ENCODE measurements at regions not wholly inside any gene's neighbourhood (a gene's known extent, or its start where the extent isn't known, plus 50 kb on each side); places are given as distances from the start of the nearest gene placed in this dataset.

- Histone ChIP-seq H3K27ac (ENCODE audit: low read depth in 1 of 2, low read length in 2 of 2) (no peak overlapping the region), H3K4me1 (ENCODE audit: control insufficient read depth in 4 of 4, insufficient read depth in 4 of 4, low read length in 3 of 4) (no peaks in the 10 kb centered on the region), H3K9me3 (ENCODE audit: control insufficient read depth in 4 of 4, low read length in 3 of 4) (no peaks in the 10 kb centered on the region), H3K4me3 (ENCODE audit: low read depth in 1 of 3, low read length in 3 of 3) (no peak overlapping the region), H3K36me3 (ENCODE audit: control insufficient read depth in 4 of 4, insufficient read depth in 3 of 4, low read depth in 1 of 4, low read length in 3 of 4) (peaks cover 0 to 6% (median under 1%) of the 10 kb centered on the region in 4 donors), H3K9ac (ENCODE audit: low read depth in 1 of 2, low read length in 2 of 2) (no peak overlapping the region), H3K27me3 (ENCODE audit: control insufficient read depth in 4 of 4, insufficient read depth in 4 of 4, low read length in 3 of 4) (no peaks in the 10 kb centered on the region)
- TF ChIP-seq HNF4A (conservative IDR thresholded peaks at IDR 0.05) = no peak
- TF ChIP-seq MAX (IDR thresholded peaks at IDR 0.05) = no peak
- no peak for TF ChIP-seq RAD21 (IDR thresholded peaks at IDR 0.05)
- TF ChIP-seq HNF4G (IDR thresholded peaks at IDR 0.05) = no peak
- no peak for TF ChIP-seq ATF3 (IDR thresholded peaks at IDR 0.05)
- 77% methylated on average over 9 of the region's 9 CpGs for WGBS
- no peak for DNase-seq (ENCODE audit: low spot score)
These were observed 506.7 kb downstream of the HAPSTR1 start for GRCh38 chr16:9597967-9598730.

GRCh38 chr16:9598731-9599083, 507.3 kb downstream of the HAPSTR1 start:
- DNase-seq (ENCODE audit: low spot score) = no peak
- Histone ChIP-seq H3K9ac (ENCODE audit: low read depth in 1 of 2, low read length in 2 of 2) (no peak overlapping the region), H3K27me3 (ENCODE audit: control insufficient read depth in 4 of 4, insufficient read depth in 4 of 4, low read length in 3 of 4) (no peaks in the 10 kb centered on the region), H3K4me3 (ENCODE audit: low read depth in 1 of 3, low read length in 3 of 3) (no peak overlapping the region), H3K36me3 (ENCODE audit: control insufficient read depth in 4 of 4, insufficient read depth in 3 of 4, low read depth in 1 of 4, low read length in 3 of 4) (peaks cover 0 to 6% (median under 1%) of the 10 kb centered on the region in 4 donors), H3K4me1 (ENCODE audit: control insufficient read depth in 4 of 4, insufficient read depth in 4 of 4, low read length in 3 of 4) (no peaks in the 10 kb centered on the region), H3K9me3 (ENCODE audit: control insufficient read depth in 4 of 4, low read length in 3 of 4) (no peaks in the 10 kb centered on the region), H3K27ac (ENCODE audit: low read depth in 1 of 2, low read length in 2 of 2) (no peak overlapping the region)
- WGBS = 57% methylated on average over 3 of the region's 3 CpGs
- TF ChIP-seq NR2F2 (IDR thresholded peaks at IDR 0.05) = no peak
- TF ChIP-seq MAX (IDR thresholded peaks at IDR 0.05) = no peak
- TF ChIP-seq CTCF (IDR thresholded peaks at IDR 0.05; ENCODE audit: low read depth, low read length, missing input control) = no peak
- TF ChIP-seq ZBTB33 (IDR thresholded peaks at IDR 0.05) = no peak
- no peak for TF ChIP-seq JUND (IDR thresholded peaks at IDR 0.05)
- TF ChIP-seq YY1 (IDR thresholded peaks at IDR 0.05) = no peak
- TF ChIP-seq EGR1 (IDR thresholded peaks at IDR 0.05; ENCODE audit: low read depth in 2 of 2) = no peak
- no peak for TF ChIP-seq SP1 (IDR thresholded peaks at IDR 0.05)
- no peak for TF ChIP-seq FOXA1 (IDR thresholded peaks at IDR 0.05)
- no peak for TF ChIP-seq TAF1 (conservative IDR thresholded peaks at IDR 0.05)
- TF ChIP-seq ATF3 (IDR thresholded peaks at IDR 0.05) = no peak
- TF ChIP-seq GABPA (IDR thresholded peaks at IDR 0.05 in 1 of 2, conservative IDR thresholded peaks at IDR 0.05 in 1 of 2) = no peak
- TF ChIP-seq HNF4G (IDR thresholded peaks at IDR 0.05) = no peak
- TF ChIP-seq RAD21 (IDR thresholded peaks at IDR 0.05) = no peak
- no peak for TF ChIP-seq REST (IDR thresholded peaks at IDR 0.05)
- no peak for TF ChIP-seq FOXA2 (IDR thresholded peaks at IDR 0.05)
- TF ChIP-seq HNF4A (conservative IDR thresholded peaks at IDR 0.05) = no peak
- TF ChIP-seq RXRA (IDR thresholded peaks at IDR 0.05) = no peak

Measured in liver (tissue), 8 donors.